ENCODE measurements at regions not wholly inside any gene's neighbourhood (a gene's known extent, or its start where the extent isn't known, plus 50 kb on each side); places are given as distances from the start of the nearest gene placed in this dataset.

DNA sequence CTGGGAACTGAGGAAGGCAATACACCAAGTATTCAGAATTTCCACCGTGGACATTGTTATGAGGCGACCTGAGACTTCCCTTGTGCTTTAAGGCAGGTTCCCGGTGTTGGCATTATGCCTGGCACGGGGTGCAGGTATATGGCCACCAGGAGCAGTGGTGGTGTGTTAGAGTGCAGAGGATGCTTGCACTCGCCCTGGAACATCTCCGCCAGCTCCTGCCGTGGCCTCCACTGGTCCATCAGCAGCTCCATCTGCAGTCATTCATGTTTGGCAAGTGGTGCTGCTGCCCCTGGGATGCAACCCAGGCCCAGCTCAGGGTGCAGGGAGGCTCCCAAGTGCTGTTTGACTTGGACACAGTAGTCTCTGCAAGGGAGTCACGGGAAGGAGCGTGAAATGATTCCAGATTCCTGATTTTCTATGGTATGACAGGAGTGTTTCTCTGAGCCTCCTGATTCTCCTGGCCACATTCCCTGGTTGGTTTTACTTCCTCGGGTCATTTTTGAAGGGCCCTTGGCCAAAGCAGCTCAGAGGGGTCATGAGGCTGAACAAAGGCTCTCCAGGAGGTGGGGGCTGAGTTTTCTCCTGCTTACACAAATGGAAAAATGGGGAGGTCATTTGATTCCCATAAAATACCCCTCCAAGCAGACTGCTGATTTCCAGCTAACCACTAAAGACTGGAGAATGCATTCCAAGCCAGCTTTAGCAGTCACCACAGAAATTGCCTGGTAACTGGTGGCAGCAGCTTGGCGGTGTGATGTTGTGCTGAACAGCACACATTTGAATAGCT is 60.4 kb upstream of the PSEN2 start:
- intact Hi-C loops (cut with DNase I; ENCODE audit: low total_unique reads): no loop called here

DNA sequence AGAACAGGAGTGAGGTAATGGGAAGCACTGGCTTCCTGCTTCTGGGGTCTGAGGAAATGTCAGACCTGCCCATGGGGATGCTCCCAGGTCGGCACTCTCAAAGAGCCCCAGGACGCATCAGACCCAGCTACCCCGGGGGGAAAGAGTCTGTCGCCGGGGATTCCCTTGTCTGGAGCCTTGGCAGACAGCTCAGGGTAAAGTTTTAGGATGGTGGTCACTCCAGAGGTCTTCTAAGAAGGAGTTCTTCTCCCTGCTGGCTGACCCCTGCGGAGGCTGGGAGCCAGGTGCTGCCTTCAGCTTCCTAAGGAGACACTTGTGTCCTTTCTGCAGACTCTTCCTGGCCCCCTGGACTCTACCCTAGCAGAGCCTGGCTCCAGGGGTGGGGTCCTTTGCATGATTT is 61.9 kb upstream of the PSEN2 start:
- TF ChIP-seq, protein P1, sequence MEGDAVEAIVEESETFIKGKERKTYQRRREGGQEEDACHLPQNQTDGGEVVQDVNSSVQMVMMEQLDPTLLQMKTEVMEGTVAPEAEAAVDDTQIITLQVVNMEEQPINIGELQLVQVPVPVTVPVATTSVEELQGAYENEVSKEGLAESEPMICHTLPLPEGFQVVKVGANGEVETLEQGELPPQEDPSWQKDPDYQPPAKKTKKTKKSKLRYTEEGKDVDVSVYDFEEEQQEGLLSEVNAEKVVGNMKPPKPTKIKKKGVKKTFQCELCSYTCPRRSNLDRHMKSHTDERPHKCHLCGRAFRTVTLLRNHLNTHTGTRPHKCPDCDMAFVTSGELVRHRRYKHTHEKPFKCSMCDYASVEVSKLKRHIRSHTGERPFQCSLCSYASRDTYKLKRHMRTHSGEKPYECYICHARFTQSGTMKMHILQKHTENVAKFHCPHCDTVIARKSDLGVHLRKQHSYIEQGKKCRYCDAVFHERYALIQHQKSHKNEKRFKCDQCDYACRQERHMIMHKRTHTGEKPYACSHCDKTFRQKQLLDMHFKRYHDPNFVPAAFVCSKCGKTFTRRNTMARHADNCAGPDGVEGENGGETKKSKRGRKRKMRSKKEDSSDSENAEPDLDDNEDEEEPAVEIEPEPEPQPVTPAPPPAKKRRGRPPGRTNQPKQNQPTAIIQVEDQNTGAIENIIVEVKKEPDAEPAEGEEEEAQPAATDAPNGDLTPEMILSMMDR (IDR thresholded peaks at IDR 0.05 in 4 of 5, conservative IDR thresholded peaks at IDR 0.05 in 1 of 5): no peak
- no peak for TF ChIP-seq POLR2A (IDR thresholded peaks at IDR 0.05)
- DNase-seq (no peak), ATAC-seq (no peak)
- no peaks in the 10 kb centered on the region for H3K36me3 ChIP-seq
- intact Hi-C loops (cut with DNase I; ENCODE audit: low total_unique reads): no loop called here
- in situ Hi-C loops (cut with MboI; ENCODE audit: low sequenced_read_pairs in 4 of 4): no loop called here
- no peaks in the 10 kb centered on the region for H3K27me3 ChIP-seq
- H3K4me1 ChIP-seq: peaks cover 0 to 7% of the 10 kb centered on the region in 2 donors
- H3K4me3 ChIP-seq: no peak overlapping the region
- no peak overlapping the region for H3K27ac ChIP-seq
- H3K9me3 ChIP-seq: no peaks in the 10 kb centered on the region

More for the DNA sequence above, 60.4 kb upstream of the PSEN2 start:
- no peaks in the 10 kb centered on the region for H3K9me3 ChIP-seq
- no peaks in the 10 kb centered on the region for H3K27me3 ChIP-seq
- TF ChIP-seq, protein P1 (IDR thresholded peaks at IDR 0.05 in 4 of 5, conservative IDR thresholded peaks at IDR 0.05 in 1 of 5): no peak
- no peak overlapping the region for H3K27ac ChIP-seq
- no peak overlapping the region for H3K4me3 ChIP-seq
- no peaks in the 10 kb centered on the region for H3K36me3 ChIP-seq
- peaks cover 12 to 19% of the 10 kb centered on the region in 2 donors for H3K4me1 ChIP-seq
- ATAC-seq (no peak), DNase-seq (no peak)
- in situ Hi-C loops (cut with MboI; ENCODE audit: low sequenced_read_pairs in 4 of 4): no loop called here

DNA sequence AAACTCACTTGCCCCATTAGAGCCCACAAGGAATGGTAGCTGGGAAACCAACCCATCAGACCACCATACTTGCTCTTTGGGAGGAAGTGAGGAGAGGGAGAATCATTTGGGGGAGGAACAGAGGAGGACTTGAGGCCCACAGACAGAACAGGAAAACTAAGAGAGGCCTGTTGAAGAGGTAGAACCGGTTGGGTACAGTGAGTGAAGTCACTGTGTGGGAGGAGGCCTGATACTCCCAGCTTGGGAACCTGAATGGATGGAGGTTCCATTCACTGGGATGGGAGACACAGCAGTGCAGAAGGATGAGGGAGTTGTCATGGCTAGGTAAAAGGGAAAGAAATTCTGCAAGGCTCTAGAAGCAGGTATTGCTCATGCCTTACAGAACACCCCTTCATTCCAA is 63.4 kb upstream of the PSEN2 start:
- in situ Hi-C loops (cut with MboI; ENCODE audit: low sequenced_read_pairs in 4 of 4) (no loop called here), intact Hi-C loops (cut with DNase I; ENCODE audit: low total_unique reads) (no loop called here)
- TF ChIP-seq, protein P1 (IDR thresholded peaks at IDR 0.05 in 4 of 5, conservative IDR thresholded peaks at IDR 0.05 in 1 of 5): no peak
- no peak for TF ChIP-seq POLR2A (IDR thresholded peaks at IDR 0.05)

DNA sequence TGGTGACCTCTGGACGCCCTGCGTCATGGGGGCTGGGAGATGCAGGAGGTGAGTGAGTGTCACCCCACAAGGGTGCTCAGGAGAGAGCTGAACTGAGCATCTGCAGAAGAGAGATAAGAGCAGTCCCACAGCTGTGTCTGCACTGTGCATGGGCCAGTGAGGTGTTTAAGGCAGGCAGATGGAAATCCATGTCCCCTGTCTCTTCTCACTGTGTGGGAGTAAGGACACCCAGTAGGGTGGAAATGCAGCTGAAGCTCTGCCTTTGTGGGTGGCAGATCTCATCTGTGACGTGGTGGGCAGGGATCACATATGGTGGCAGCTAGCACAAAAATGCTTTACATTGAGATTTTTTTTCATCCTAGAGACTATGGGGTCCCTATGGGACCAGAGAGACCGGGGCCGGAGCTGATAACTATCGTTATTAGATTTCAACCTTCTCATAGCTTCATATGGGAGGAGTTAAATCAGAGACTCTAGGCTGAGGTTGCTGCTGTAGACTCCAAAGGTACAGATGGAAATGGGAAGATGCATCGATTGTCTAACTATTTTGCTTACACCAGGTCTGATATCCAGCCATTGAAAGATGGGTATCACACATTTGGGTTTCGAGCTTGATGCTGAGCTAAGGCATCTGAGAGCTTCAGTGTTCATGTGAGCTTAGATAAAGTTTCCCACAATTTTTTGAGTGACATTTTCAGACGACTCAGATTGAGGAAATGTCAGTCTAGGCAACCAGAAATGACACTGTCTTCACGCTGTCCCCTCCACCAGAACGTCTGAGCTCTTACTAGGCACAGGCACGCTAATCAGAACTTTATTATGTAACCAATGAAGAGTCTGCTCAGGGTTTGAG is 65.3 kb upstream of the PSEN2 start:
- no peak for DNase-seq
- no peak for ATAC-seq
- no peak for TF ChIP-seq POLR2A (IDR thresholded peaks at IDR 0.05)
- TF ChIP-seq, protein P1 (IDR thresholded peaks at IDR 0.05 in 4 of 5, conservative IDR thresholded peaks at IDR 0.05 in 1 of 5): no peak
- H3K9me3 ChIP-seq: no peaks in the 10 kb centered on the region
- no peaks in the 10 kb centered on the region for H3K36me3 ChIP-seq
- no peaks in the 10 kb centered on the region for H3K27me3 ChIP-seq
- no peaks in the 10 kb centered on the region for H3K4me1 ChIP-seq
- H3K4me3 ChIP-seq: no peak overlapping the region
- intact Hi-C loops (cut with DNase I; ENCODE audit: low total_unique reads) (no loop called here), in situ Hi-C loops (cut with MboI; ENCODE audit: low sequenced_read_pairs in 4 of 4) (no loop called here)
- no peak overlapping the region for H3K27ac ChIP-seq

More for the DNA sequence above, 63.4 kb upstream of the PSEN2 start:
- no peak for DNase-seq
- Histone ChIP-seq H3K27me3 (no peaks in the 10 kb centered on the region), H3K4me1 (no peaks in the 10 kb centered on the region), H3K27ac (no peak overlapping the region), H3K9me3 (no peaks in the 10 kb centered on the region), H3K4me3 (no peak overlapping the region), H3K36me3 (no peaks in the 10 kb centered on the region)
- no peak for ATAC-seq

Measured in gastrocnemius medialis (tissue), 4 donors.